HG03571 (cell line): ENCODE measurements at regions not wholly inside any gene's neighbourhood (a gene's known extent, or its start where the extent isn't known, plus 50 kb on each side); places are given as distances from the start of the nearest gene placed in this dataset.

Source experiments
- ATAC-seq: cut with Tn5 transposase; IDR thresholded peaks from one replicate; pipeline ENCODE4 v1.9.1; 2021; ENCODE audit not compliant: unreplicated experiment

DNA sequence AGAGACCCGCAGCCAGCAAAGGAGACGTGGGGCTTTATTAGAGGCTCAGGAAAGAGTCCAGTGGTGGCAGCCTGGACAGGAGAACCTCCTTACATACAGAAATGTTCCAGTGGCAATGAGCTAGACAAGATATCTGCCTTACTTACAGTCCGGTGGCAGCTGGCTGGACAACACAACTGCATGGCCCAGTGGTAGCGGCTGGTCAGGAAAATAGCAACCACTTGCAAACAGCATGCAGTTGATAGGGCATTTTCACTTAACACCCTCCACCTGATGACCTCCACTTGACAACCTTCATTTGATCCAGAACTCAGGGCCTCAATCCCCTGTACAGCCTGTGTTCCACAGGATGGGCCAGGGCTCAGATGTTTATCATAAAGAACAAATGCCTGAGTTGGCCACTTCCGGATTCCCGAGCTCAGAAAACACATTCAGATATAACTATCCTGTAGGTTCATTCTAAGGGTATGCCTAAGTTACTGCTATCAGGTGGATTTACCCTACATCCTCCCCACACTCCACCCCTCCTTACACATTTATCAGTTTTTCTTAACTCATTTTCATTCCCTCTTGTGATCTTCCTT lies 63.3 kb upstream of the ITPRID2 start:
- ATAC-seq, result no peak

DNA sequence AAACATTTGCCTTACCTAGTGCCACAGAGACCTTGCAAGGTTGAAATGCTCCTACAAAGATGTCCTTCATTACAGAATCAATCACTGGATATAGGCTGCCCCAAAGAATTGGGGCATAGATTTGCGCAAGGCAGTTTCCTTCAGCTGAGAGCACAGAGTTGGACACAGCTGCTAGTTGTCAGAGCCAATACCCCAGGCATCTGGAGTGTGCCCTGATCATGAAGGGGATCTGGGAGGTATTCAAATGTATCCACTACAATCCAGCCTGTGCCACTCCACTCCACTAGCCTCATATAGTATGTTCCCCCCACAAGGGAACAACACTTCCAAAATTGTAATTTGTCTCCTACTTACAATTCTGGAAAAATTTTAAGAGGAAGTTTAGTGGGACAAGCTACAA lies 62.3 kb upstream of the ITPRID2 start:
- ATAC-seq, result no peak

DNA sequence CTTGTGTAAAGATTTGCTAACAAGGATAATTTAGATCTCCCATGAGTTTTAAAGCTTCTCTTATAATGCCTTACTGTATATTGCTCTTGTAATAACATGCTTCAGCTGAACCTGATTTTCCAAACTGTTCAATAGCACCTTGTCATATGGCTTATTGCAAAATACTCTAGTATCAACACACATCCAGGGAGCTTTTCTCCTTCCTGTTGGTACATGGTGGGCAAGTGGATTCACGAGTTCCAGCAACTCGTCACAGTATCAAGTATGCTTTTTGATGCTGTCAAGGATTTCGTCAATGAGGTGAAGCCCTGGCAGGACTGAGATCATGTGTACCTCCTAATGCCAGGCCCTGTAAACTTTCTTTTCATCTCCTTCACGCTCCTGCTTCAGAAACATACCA lies 59.5 kb upstream of the ITPRID2 start:
- ATAC-seq, result no peak

DNA sequence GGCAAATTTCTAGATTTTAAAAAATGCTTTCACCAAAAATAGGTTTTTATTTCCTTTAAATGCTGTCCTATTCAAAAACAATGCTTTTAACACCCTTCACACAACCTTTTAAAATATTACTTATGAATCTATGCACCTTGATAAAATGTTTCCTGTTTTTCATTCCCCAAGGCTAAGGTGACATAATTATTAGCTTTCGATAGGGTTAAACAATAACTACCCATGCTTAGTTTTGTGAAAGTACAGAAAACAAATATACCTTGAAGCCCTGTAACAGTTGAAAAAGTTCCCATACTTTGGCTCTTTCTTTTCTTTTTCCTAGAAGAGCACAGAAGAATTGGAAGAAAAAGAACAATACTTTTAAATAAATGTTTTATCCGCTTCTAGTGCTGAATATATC lies 54.9 kb upstream of the ITPRID2 start:
- peak; percentile 78 for ATAC-seq

DNA sequence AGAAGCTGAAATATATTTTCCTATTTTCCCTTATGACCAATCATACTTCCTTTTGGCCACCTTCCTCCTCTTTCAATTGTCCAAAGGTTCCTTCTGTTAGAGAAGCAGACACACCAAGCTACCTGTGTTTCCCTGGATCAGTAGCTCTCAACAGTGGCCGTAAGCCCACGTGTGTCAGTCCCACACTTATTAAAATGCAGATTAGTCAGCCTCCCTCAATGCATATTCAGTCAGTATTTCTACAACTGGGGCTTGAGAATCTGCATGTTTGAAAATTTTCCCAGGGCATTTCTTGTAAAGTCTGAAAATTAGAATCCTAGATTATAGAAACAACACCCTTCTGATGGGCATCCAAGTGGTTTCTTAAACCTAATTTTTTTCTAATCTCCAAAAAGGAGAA lies 54.0 kb upstream of the ITPRID2 start:
- no peak for ATAC-seq

DNA sequence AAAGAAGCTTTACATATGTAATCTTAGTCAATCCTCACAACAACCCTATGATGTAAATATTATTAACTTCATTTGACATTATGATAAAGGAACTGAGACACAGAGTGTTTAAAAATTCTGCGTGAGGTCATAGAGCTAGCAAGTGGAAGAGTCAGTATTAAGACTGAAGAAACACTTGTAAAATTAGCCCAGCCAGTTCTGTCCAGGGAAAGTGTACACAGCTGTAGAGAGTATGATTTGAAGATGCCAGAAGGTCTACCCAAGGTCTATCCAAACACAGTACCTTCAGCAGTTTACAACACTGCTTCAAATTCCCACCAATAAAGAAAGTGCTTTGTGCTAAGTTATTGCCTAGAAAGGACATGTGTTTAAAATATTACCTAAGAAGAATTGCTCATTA lies 51.7 kb upstream of the ITPRID2 start:
- ATAC-seq, result no peak

DNA sequence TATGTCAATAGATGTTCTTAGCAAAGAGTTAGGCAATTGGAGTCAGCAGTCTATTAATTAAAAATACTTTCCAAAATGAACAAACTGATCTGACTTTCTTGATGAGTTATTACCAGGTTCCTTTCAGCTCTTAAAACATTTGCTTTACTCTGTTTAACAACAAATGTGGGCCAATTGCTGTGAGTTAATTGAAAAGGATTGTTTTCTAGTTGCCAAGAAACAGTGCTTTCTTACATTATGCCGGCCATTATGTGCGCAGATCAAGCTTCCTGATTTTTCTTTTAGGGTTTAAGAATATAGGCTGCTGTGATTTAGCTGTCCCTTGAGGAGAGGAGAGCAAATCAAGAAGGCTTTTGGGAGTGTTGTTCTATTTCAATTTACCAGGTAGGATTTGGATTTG lies 50.5 kb upstream of the ITPRID2 start:
- ATAC-seq, result no peak
